Peyer's patch (tissue), 4 donors: ENCODE measurements at regions not wholly inside any gene's neighbourhood (a gene's known extent, or its start where the extent isn't known, plus 50 kb on each side); places are given as distances from the start of the nearest gene placed in this dataset.

Experiments
- DNase-seq, 3 donors: peaks; one replicate each; pipeline ENCODE4 v3.0.0-alpha.2; 2017 to 2019
- H3K27ac ChIP-seq, 4 donors: fragments of 200-600 bp; sonication (generic); one replicate each; pipeline ENCODE4 v1.5.1; 2016 to 2019
- H3K27me3 ChIP-seq, 2 donors: fragments of 200-600 bp; sonication (generic); one replicate each; pipeline ENCODE4 v1.5.1; 2019
- H3K36me3 ChIP-seq, 3 donors: fragments of 200-600 bp; sonication (generic); one replicate each; pipeline ENCODE4 v1.5.1; 2016 to 2019
- H3K4me1 ChIP-seq, 4 donors: fragments of 200-600 bp; sonication (generic); one replicate each; pipeline ENCODE4 v1.5.1; 2016 to 2019
- H3K4me3 ChIP-seq, 4 donors: fragments of 200-600 bp; sonication (generic); 1 replicate in 3 of 4; 2 replicates in 1 of 4; pipeline ENCODE4 v1.5.1; 2016 to 2019; ENCODE audit warnings: mild to moderate bottlenecking in 1 of 4
- H3K9me3 ChIP-seq, 4 donors: fragments of 200-600 bp; sonication (generic); one replicate each; pipeline ENCODE4 v1.5.1; 2016 to 2019; ENCODE audit warnings: mild to moderate bottlenecking in 1 of 4
- CTCF ChIP-seq, 6 experiments: fragments of 450-650 bp in 4 of 6; fragments of 200-600 bp in 2 of 6; sonication (generic) in 1 of 6; IDR thresholded peaks; one replicate each; pipeline ENCODE4 v1.5.1; 2017 to 2019; ENCODE audit warnings: antibody characterized with exemption in 6 of 6, mild to moderate bottlenecking in 3 of 6, moderate library complexity in 1 of 6
- POLR2A ChIP-seq, 2 donors: fragments of 450-650 bp; IDR thresholded peaks; one replicate each; pipeline ENCODE4 v1.5.1; 2017; ENCODE audit warnings: antibody characterized with exemption in 2 of 2, mild to moderate bottlenecking in 2 of 2, moderate library complexity in 2 of 2

- H3K9me3 ChIP-seq, result no peaks in the 10 kb centered on the region
- no peak overlapping the region for H3K27ac ChIP-seq
- H3K36me3 ChIP-seq, result no peaks in the 10 kb centered on the region
- H3K4me1 ChIP-seq, result no peaks in the 10 kb centered on the region
- DNase-seq, result no peak
- H3K4me3 ChIP-seq, result no peak overlapping the region
- no peak for TF ChIP-seq CTCF (IDR thresholded peaks at IDR 0.05)
- no peak for TF ChIP-seq POLR2A (IDR thresholded peaks at IDR 0.05)
- H3K27me3 ChIP-seq, result peaks cover 0 to 6% of the 10 kb centered on the region in 2 donors
Observed at GRCh38 chr12:65765436-65765813, 58.9 kb upstream of the HMGA2 start.

GRCh38 chr12:65769880-65770279 lies 54.4 kb upstream of the HMGA2 start:
- no peaks in the 10 kb centered on the region for H3K4me1 ChIP-seq
- no peaks in the 10 kb centered on the region for H3K9me3 ChIP-seq
- H3K4me3 ChIP-seq, result no peak overlapping the region
- TF ChIP-seq CTCF (IDR thresholded peaks at IDR 0.05), result no peak
- TF ChIP-seq POLR2A (IDR thresholded peaks at IDR 0.05), result no peak
- peaks cover 0 to 6% of the 10 kb centered on the region in 2 donors for H3K27me3 ChIP-seq
- no peak for DNase-seq
- H3K36me3 ChIP-seq, result no peaks in the 10 kb centered on the region
- no peak overlapping the region for H3K27ac ChIP-seq
